OCI-LY3 (cell line): ENCODE measurements at regions not wholly inside any gene's neighbourhood (a gene's known extent, or its start where the extent isn't known, plus 50 kb on each side); places are given as distances from the start of the nearest gene placed in this dataset.

ENCODE experiments used
- H2AFZ ChIP-seq: fragments of 200-600, 300-600 bp; shearing (Covaris generic); 2 replicates; pipeline ENCODE4 v1.6.0; 2014; ENCODE audit warnings: antibody characterized with exemption, low read depth, low read length
- H3K27ac ChIP-seq: fragments of 200-600, 300-600 bp; sonication (generic); 2 replicates; pipeline ENCODE4 v1.5.1; 2014; ENCODE audit warnings: mild to moderate bottlenecking, low read length, moderate library complexity, mixed read lengths
- H3K27me3 ChIP-seq: fragments of 200-600, 300-600 bp; sonication (generic); 2 replicates; pipeline ENCODE4 v1.6.1; 2014; ENCODE audit warnings: low read depth, low read length, mixed read lengths
- H3K36me3 ChIP-seq: fragments of 200-600, 300-600 bp; sonication (generic); replicated peaks from 2 replicates; pipeline ENCODE3; 2014; ENCODE audit warnings: low read depth, low read length, mixed read lengths
- H3K4me1 ChIP-seq: fragments of 300-600, 200-600 bp; sonication (generic); 2 replicates; pipeline ENCODE4 v1.6.1; 2014; ENCODE audit warnings: low read length, mixed read lengths
- H3K4me2 ChIP-seq: fragments of 200-600, 300-600 bp; sonication (generic); 2 replicates; pipeline ENCODE4 v1.6.1; 2014; ENCODE audit warnings: low read length, mixed read lengths
- H3K4me3 ChIP-seq: fragments of 300-600, 200-600 bp; sonication (generic); 2 replicates; pipeline ENCODE4 v1.5.1; 2014; ENCODE audit warnings: antibody characterized with exemption, mild to moderate bottlenecking, low read length, moderate library complexity
- H3K79me2 ChIP-seq: fragments of 300-600, 200-600 bp; shearing (Covaris generic); 2 replicates; pipeline ENCODE4 v1.6.1; 2014; ENCODE audit warnings: mild to moderate bottlenecking, low read length, mixed read lengths
- H3K9ac ChIP-seq: fragments of 300-600, 200-600 bp; shearing (Covaris generic); 2 replicates; pipeline ENCODE4 v1.6.0; 2014; ENCODE audit warnings: mild to moderate bottlenecking, low read length, moderate library complexity
- H3K9me3 ChIP-seq: fragments of 200-600, 300-600 bp; shearing (Covaris generic); 2 replicates; pipeline ENCODE4 v1.6.1; 2014; ENCODE audit warnings: low read length, mixed read lengths; ENCODE audit not compliant: insufficient read depth
- H4K20me1 ChIP-seq: fragments of 200-600, 300-600 bp; sonication (generic); 2 replicates; pipeline ENCODE4 v1.6.1; 2016; ENCODE audit warnings: low read length, mixed read lengths; ENCODE audit not compliant: insufficient read depth
- EZH2phosphoT487 ChIP-seq: fragments of 200-600 bp; shearing (Covaris generic); IDR thresholded peaks from 2 replicates; pipeline ENCODE4 v1.6.1; 2018; ENCODE audit warnings: antibody characterized with exemption, mixed run types, low read depth
- TF ChIP-seq, protein P1 (sequence below): fragments of 200-600, 300-600 bp; sonication (generic); IDR thresholded peaks from 2 replicates; pipeline ENCODE4 v1.5.1; 2014; ENCODE audit warnings: antibody characterized with exemption, low read length, low read depth

DNA sequence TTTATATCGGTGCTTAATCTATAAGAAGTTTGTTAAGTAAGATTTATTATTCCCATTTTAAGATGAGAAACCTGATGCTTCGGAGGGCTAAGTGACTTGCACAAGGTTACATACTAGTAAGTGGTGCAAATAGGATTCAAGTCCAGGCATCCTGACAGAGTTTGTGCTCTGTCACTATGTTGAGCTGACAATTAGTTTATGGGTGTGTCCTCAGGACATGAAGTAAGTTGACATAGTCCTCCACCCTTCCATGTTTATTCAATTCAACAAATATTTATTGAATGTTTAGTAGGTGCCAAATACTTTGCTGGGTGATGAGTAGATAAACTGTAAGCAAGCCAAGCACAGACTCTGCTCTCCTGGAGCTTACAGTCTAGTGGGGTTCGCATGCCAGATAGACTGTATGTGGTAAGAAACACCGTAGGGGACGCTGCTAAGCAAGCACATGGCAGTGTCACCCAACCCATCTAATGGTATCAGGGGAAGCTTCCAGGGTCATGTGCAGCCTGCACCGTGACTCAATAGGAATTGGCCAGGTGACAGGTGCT, 342.7 kb upstream of the SATB1 start:
- peaks cover 9% of the 10 kb centered on the region; the same call in 1 of the 2 replicates for H3K27me3 ChIP-seq

DNA sequence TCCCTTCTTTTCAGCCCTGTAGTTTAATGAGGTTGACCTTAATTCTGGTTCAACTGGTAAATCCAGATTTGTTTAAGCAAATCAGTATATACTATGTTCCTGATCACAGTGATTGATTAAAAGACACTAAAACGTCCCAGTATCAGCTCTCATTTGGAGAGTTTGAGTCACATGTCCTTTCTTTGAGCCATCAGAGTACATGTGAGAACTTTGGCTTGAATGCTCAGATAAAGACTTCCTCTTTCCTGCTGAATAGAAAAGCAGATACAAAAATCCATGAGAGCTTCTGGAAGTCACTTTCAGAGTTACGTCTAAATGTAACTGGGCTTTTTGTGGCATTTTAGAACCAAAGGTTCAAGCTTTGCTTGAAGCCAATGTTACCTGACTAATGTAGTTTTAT, 341.8 kb upstream of the SATB1 start:
- Histone ChIP-seq H3K4me1 (no peaks in the 10 kb centered on the region), H3K9ac (no peak overlapping the region), H3K27ac (no peak overlapping the region), H4K20me1 (no peaks in the 10 kb centered on the region), H3K36me3 (no peaks in the 10 kb centered on the region), H2AFZ (no peak overlapping the region), H3K4me2 (no peak overlapping the region), H3K27me3 (peaks cover 8% of the 10 kb centered on the region; the same call in 1 of the 2 replicates), H3K79me2 (no peaks in the 10 kb centered on the region), H3K9me3 (no peaks in the 10 kb centered on the region), H3K4me3 (no peak overlapping the region)
- TF ChIP-seq EZH2phosphoT487 = no peak
- TF ChIP-seq, protein P1, sequence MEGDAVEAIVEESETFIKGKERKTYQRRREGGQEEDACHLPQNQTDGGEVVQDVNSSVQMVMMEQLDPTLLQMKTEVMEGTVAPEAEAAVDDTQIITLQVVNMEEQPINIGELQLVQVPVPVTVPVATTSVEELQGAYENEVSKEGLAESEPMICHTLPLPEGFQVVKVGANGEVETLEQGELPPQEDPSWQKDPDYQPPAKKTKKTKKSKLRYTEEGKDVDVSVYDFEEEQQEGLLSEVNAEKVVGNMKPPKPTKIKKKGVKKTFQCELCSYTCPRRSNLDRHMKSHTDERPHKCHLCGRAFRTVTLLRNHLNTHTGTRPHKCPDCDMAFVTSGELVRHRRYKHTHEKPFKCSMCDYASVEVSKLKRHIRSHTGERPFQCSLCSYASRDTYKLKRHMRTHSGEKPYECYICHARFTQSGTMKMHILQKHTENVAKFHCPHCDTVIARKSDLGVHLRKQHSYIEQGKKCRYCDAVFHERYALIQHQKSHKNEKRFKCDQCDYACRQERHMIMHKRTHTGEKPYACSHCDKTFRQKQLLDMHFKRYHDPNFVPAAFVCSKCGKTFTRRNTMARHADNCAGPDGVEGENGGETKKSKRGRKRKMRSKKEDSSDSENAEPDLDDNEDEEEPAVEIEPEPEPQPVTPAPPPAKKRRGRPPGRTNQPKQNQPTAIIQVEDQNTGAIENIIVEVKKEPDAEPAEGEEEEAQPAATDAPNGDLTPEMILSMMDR = no peak

More for the DNA sequence above, 342.7 kb upstream of the SATB1 start:
- H3K79me2 ChIP-seq = no peaks in the 10 kb centered on the region
- H3K4me3 ChIP-seq = no peak overlapping the region
- H3K4me1 ChIP-seq = no peaks in the 10 kb centered on the region
- H3K4me2 ChIP-seq = no peak overlapping the region
- H3K9me3 ChIP-seq = no peaks in the 10 kb centered on the region
- no peak overlapping the region for H3K9ac ChIP-seq
- H3K36me3 ChIP-seq = no peaks in the 10 kb centered on the region
- no peaks in the 10 kb centered on the region for H4K20me1 ChIP-seq
- no peak overlapping the region for H3K27ac ChIP-seq
- TF ChIP-seq, protein P1 = no peak
- no peak for TF ChIP-seq EZH2phosphoT487
- no peak overlapping the region for H2AFZ ChIP-seq

DNA sequence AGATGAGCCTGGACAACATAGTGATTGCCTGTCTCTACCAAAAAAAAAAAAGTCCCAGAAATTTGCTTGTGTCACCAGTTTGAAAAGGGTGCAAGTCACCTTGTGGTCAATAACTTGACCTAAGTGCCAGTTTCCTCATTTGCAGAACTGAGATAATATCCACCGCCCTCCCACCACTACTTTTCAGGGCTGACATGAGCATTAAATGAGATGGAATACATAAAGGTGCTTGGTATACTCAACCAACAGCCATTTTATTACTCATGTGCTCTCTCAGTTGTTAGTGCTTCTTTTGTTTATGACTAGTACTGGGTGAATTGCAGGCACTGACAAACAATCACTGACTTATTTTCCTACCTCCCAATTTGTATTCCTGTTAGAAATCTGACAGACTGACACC, 340.5 kb upstream of the SATB1 start:
- no peak overlapping the region for H3K27ac ChIP-seq

DNA sequence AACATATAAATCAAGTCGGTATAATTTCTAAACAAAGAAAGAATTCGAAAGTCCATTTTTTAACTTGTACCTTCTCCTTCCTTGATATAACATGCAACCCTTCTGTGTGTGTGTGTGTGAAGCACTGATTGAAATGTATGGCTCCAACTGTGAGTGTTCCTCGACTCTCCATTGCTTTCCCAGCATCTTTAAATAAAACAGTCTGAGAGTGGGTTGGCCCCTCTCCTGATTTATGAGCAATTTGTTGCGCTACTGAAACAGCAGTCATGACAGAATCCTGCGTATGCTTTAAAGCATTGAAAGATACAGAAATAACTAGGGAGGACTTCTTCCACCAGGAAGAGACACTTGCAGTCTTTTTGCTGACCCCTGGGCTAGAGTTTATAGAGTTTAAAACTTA, 340.0 kb upstream of the SATB1 start:
- Histone ChIP-seq H2AFZ (no peak overlapping the region), H3K9ac (no peak overlapping the region), H3K4me3 (no peak overlapping the region), H4K20me1 (no peaks in the 10 kb centered on the region), H3K9me3 (no peaks in the 10 kb centered on the region), H3K4me2 (no peak overlapping the region), H3K4me1 (peaks cover 6% of the 10 kb centered on the region), H3K36me3 (no peaks in the 10 kb centered on the region), H3K27ac (no peak overlapping the region), H3K79me2 (no peaks in the 10 kb centered on the region), H3K27me3 (peaks cover 9% of the 10 kb centered on the region; the same call in 1 of the 2 replicates)
- TF ChIP-seq, protein P1 = no peak
- no peak for TF ChIP-seq EZH2phosphoT487

More for the DNA sequence above, 340.5 kb upstream of the SATB1 start:
- Histone ChIP-seq H3K4me2 (no peak overlapping the region), H4K20me1 (no peaks in the 10 kb centered on the region), H3K79me2 (no peaks in the 10 kb centered on the region), H2AFZ (no peak overlapping the region), H3K36me3 (no peaks in the 10 kb centered on the region), H3K9me3 (no peaks in the 10 kb centered on the region), H3K4me1 (peaks cover 6% of the 10 kb centered on the region), H3K4me3 (no peak overlapping the region), H3K9ac (no peak overlapping the region), H3K27me3 (peaks cover 8% of the 10 kb centered on the region; the same call in 1 of the 2 replicates)
- TF ChIP-seq, protein P1 = no peak
- no peak for TF ChIP-seq EZH2phosphoT487
